Smooth muscle cell (in vitro differentiated cells): ENCODE measurements at regions not wholly inside any gene's neighbourhood (a gene's known extent, or its start where the extent isn't known, plus 50 kb on each side); places are given as distances from the start of the nearest gene placed in this dataset.

Experiments
- DNase-seq: peaks from one replicate; lab custom pipeline; 2025; ENCODE audit not compliant: unreplicated experiment; lab: John Stamatoyannopoulos, UW
- H2AFZ ChIP-seq: fragments of 200-600 bp; sonication (generic); 2 replicates; pipeline ENCODE4 v1.6.0; 2016; ENCODE audit warnings: antibody characterized with exemption, low read depth, mild to moderate bottlenecking
- H3F3A ChIP-seq: fragments of 200-600 bp; sonication (generic); 2 replicates; pipeline ENCODE4 v1.6.0; 2017; ENCODE audit warnings: antibody characterized with exemption, low read depth
- H3K27ac ChIP-seq: fragments of 200-600 bp; sonication (generic); 2 replicates; pipeline ENCODE4 v1.5.1; 2016; ENCODE audit warnings: low read depth, mild to moderate bottlenecking
- H3K27me3 ChIP-seq: fragments of 200-600 bp; sonication (generic); 2 replicates; pipeline ENCODE4 v1.6.1; 2016; ENCODE audit warnings: low read depth, mild to moderate bottlenecking
- H3K36me3 ChIP-seq: fragments of 200-600 bp; sonication (generic); 2 replicates; pipeline ENCODE4 v1.5.1; 2016; ENCODE audit warnings: low read depth
- H3K4me1 ChIP-seq: fragments of 200-600 bp; sonication (generic); 2 replicates; pipeline ENCODE4 v1.5.1; 2016; ENCODE audit warnings: low read depth
- H3K4me2 ChIP-seq: fragments of 200-600 bp; sonication (generic); 2 replicates; pipeline ENCODE4 v1.6.0; 2016; ENCODE audit warnings: mild to moderate bottlenecking
- H3K4me3 ChIP-seq: fragments of 200-600 bp; sonication (generic); 2 replicates; pipeline ENCODE4 v1.5.1; 2016; ENCODE audit warnings: mild to moderate bottlenecking
- H3K79me2 ChIP-seq: fragments of 200-600 bp; sonication (generic); 2 replicates; pipeline ENCODE4 v1.6.0; 2016; ENCODE audit warnings: low read depth, mild to moderate bottlenecking
- H3K9ac ChIP-seq: fragments of 200-600 bp; sonication (generic); 2 replicates; pipeline ENCODE4 v1.6.0; 2016; ENCODE audit warnings: low read depth
- H3K9me3 ChIP-seq: fragments of 200-600 bp; sonication (generic); replicated peaks from 2 replicates; pipeline ENCODE4 v1.5.1; 2016; ENCODE audit warnings: low read depth
- H4K20me1 ChIP-seq: fragments of 200-600 bp; sonication (generic); 2 replicates; pipeline ENCODE4 v1.6.0; 2016; ENCODE audit warnings: low read depth
- WGBS: methylation state at CpG from one replicate; pipeline ENCODE4 v1.1.7; 2016; ENCODE audit warnings: low lambda C conversion rate; 5-methylcytosine and 5-hydroxymethylcytosine counted together
- TF ChIP-seq, protein P1 (sequence below): fragments of 200-600 bp; sonication (generic); IDR thresholded peaks from 2 replicates; pipeline ENCODE4 v1.5.1; 2017; ENCODE audit warnings: borderline replicate concordance, mild to moderate bottlenecking, antibody characterized with exemption; ENCODE audit not compliant: insufficient read depth, poor library complexity, severe bottlenecking

DNA sequence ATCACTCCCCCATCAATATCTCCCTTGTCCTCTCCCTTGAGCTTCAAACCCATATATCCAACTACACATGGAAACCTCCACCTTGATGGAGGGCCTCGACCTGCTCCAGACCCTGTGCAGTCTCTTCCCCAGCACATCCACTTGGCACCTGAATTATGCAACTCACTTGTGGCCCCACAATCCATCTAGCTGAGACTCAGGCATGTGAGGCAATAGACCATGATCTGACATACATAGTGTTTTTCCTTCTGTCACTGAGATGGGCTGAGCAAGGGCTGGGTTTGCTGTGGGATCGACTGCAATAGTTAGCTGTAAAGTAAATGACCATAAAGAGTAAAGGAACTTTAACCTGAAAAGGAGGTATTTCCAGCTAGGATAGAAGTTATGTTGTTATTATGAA is 172.9 kb upstream of the RAD23B start:
- Histone ChIP-seq H3K27me3 (peaks cover 52% of the 10 kb centered on the region), H2AFZ (no peak overlapping the region), H3F3A (no peaks in the 10 kb centered on the region), H3K27ac (no peak overlapping the region), H3K9ac (no peak overlapping the region), H4K20me1 (no peaks in the 10 kb centered on the region), H3K4me3 (no peak overlapping the region), H3K79me2 (no peaks in the 10 kb centered on the region), H3K4me2 (no peak overlapping the region), H3K9me3 (no peaks in the 10 kb centered on the region), H3K4me1 (no peaks in the 10 kb centered on the region), H3K36me3 (no peaks in the 10 kb centered on the region)
- no peak for DNase-seq
- WGBS = 93% methylated on average over 2 of the region's 2 CpGs
- TF ChIP-seq, protein P1, sequence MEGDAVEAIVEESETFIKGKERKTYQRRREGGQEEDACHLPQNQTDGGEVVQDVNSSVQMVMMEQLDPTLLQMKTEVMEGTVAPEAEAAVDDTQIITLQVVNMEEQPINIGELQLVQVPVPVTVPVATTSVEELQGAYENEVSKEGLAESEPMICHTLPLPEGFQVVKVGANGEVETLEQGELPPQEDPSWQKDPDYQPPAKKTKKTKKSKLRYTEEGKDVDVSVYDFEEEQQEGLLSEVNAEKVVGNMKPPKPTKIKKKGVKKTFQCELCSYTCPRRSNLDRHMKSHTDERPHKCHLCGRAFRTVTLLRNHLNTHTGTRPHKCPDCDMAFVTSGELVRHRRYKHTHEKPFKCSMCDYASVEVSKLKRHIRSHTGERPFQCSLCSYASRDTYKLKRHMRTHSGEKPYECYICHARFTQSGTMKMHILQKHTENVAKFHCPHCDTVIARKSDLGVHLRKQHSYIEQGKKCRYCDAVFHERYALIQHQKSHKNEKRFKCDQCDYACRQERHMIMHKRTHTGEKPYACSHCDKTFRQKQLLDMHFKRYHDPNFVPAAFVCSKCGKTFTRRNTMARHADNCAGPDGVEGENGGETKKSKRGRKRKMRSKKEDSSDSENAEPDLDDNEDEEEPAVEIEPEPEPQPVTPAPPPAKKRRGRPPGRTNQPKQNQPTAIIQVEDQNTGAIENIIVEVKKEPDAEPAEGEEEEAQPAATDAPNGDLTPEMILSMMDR = no peak

DNA sequence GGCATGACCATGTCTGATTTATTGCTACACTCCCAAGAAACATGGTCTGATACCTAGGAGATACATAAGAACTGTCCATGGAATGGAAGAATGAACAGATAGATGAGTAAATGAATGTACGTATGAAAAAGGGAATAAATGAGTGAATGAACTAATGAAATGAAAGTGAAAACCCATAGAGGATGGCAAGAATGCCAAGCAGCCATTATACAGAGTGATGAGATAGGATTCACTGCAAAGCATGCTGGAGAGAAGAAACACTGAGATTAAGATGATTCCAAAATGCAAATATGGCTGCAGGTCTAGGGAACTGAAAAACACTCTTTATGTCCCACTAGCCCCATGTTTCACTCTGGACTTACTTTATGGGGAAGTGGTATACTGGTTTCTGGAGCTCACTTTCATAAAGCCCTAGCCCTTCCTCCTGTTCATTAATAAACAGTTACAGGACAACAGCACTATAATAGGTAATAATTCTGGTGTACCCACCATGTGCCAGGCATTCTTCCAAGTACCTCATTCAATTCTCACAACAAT is 170.3 kb upstream of the RAD23B start:
- H4K20me1 ChIP-seq = no peaks in the 10 kb centered on the region
- peaks cover 43% of the 10 kb centered on the region for H3K27me3 ChIP-seq
- WGBS = 89% methylated on average over 1 of the region's 1 CpG
- no peak overlapping the region for H3K4me2 ChIP-seq
- H2AFZ ChIP-seq = no peak overlapping the region
- H3K9ac ChIP-seq = no peak overlapping the region
- H3K4me3 ChIP-seq = no peak overlapping the region
- H3K36me3 ChIP-seq = no peaks in the 10 kb centered on the region
- TF ChIP-seq, protein P1 = no peak
- H3K79me2 ChIP-seq = no peaks in the 10 kb centered on the region
- H3F3A ChIP-seq = no peaks in the 10 kb centered on the region
- no peak overlapping the region for H3K27ac ChIP-seq
- no peaks in the 10 kb centered on the region for H3K4me1 ChIP-seq
- no peaks in the 10 kb centered on the region for H3K9me3 ChIP-seq
- no peak for DNase-seq

GRCh38 chr9:107118863-107119624 is 164.0 kb upstream of the RAD23B start:
- Histone ChIP-seq H3K4me1 (no peaks in the 10 kb centered on the region), H3K9me3 (no peaks in the 10 kb centered on the region), H4K20me1 (no peaks in the 10 kb centered on the region), H3K79me2 (no peaks in the 10 kb centered on the region), H2AFZ (no peak overlapping the region), H3F3A (no peaks in the 10 kb centered on the region), H3K27ac (no peak overlapping the region), H3K4me2 (no peak overlapping the region), H3K9ac (no peak overlapping the region), H3K4me3 (no peak overlapping the region), H3K36me3 (no peaks in the 10 kb centered on the region), H3K27me3 (peaks cover 16% of the 10 kb centered on the region)
- DNase-seq = no peak
- TF ChIP-seq, protein P1 = no peak
- 86% methylated on average over 6 of the region's 6 CpGs for WGBS

DNA sequence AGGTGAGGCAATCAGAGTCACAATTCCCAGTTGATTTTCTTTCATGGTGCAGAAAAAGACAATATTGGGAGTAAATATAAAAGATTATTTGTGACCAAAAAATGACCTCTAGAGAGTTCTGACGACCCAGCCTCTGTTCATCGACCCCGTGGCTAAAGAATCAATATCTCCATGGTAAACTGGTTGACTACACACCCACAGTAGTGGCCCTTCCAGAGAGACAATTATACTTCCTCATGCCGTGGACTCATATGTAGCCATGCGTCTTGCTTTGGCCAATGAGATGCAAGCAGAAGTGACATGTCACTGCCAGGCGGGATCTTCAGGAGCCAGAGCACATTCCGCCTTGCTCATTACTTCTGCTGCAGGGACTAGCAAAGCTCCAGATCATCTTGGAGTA is 163.3 kb upstream of the RAD23B start:
- H3K4me2 ChIP-seq = no peak overlapping the region
- no peak overlapping the region for H3K9ac ChIP-seq
- H4K20me1 ChIP-seq = no peaks in the 10 kb centered on the region
- no peaks in the 10 kb centered on the region for H3K79me2 ChIP-seq
- H3K4me3 ChIP-seq = no peak overlapping the region
- no peaks in the 10 kb centered on the region for H3K36me3 ChIP-seq
- TF ChIP-seq, protein P1 = no peak
- H3K9me3 ChIP-seq = no peaks in the 10 kb centered on the region
- DNase-seq = no peak
- H3K27me3 ChIP-seq = peaks cover 10% of the 10 kb centered on the region
- H2AFZ ChIP-seq = no peak overlapping the region
- whole genome bisulfite sequencing = 96% methylated on average over 7 of the region's 7 CpGs
- no peaks in the 10 kb centered on the region for H3F3A ChIP-seq
- no peak overlapping the region for H3K27ac ChIP-seq
- no peaks in the 10 kb centered on the region for H3K4me1 ChIP-seq
